ENCODE measurements at regions not wholly inside any gene's neighbourhood (a gene's known extent, or its start where the extent isn't known, plus 50 kb on each side); places are given as distances from the start of the nearest gene placed in this dataset.

- DNase-seq = no peak
- Mint-ChIP-seq H3K4me1 (peaks cover 2% of the 10 kb centered on the region), H3K27me3 (peaks cover 4% of the 10 kb centered on the region), H3K27ac (no peak overlapping the region), H3K36me3 (ENCODE audit: low read depth) (no peaks in the 10 kb centered on the region), H3K4me3 (no peak overlapping the region), H3K9me3 (no peaks in the 10 kb centered on the region)
- no peak for ATAC-seq
Measured at GRCh38 chr9:7542693-7543092, 256.9 kb downstream of the DMAC1 start.

- no peak for DNase-seq
- no peak overlapping the region for H3K27ac Mint-ChIP-seq
- peaks cover 2% of the 10 kb centered on the region for H3K4me1 Mint-ChIP-seq
- no peak overlapping the region for H3K4me3 Mint-ChIP-seq
- H3K36me3 Mint-ChIP-seq (ENCODE audit: low read depth) = no peaks in the 10 kb centered on the region
- no peak for ATAC-seq
- H3K9me3 Mint-ChIP-seq = no peaks in the 10 kb centered on the region
- peaks cover 2% of the 10 kb centered on the region for H3K27me3 Mint-ChIP-seq
Measured at GRCh38 chr9:7542126-7542525, 257.5 kb downstream of the DMAC1 start.

GRCh38 chr9:7536310-7536939, 263.2 kb downstream of the DMAC1 start:
- H3K9me3 Mint-ChIP-seq = no peaks in the 10 kb centered on the region
- ATAC-seq = peak; percentile 39
- H3K36me3 Mint-ChIP-seq (ENCODE audit: low read depth) = no peaks in the 10 kb centered on the region
- DNase-seq = peak; percentile 51
- no peak overlapping the region for H3K4me3 Mint-ChIP-seq
- no peak overlapping the region for H3K27ac Mint-ChIP-seq
- H3K4me1 Mint-ChIP-seq = peaks cover 23% of the 10 kb centered on the region
- peaks cover 13% of the 10 kb centered on the region for H3K27me3 Mint-ChIP-seq

GRCh38 chr9:7534211-7534935, 265.2 kb downstream of the DMAC1 start:
- Mint-ChIP-seq H3K27me3 (peaks cover 29% of the 10 kb centered on the region), H3K27ac (peak overlapping the region; percentile 84), H3K4me1 (peaks cover 23% of the 10 kb centered on the region), H3K36me3 (ENCODE audit: low read depth) (peaks cover 1% of the 10 kb centered on the region), H3K4me3 (peak overlapping the region; percentile 46), H3K9me3 (peaks cover 6% of the 10 kb centered on the region)
- ATAC-seq (peak; percentile 62), DNase-seq (no peak)

GRCh38 chr9:7533376-7534090, 266.0 kb downstream of the DMAC1 start:
- Mint-ChIP-seq H3K4me1 (peaks cover 23% of the 10 kb centered on the region), H3K4me3 (peak overlapping the region; percentile 13), H3K27ac (peak overlapping the region; percentile 84), H3K27me3 (peaks cover 33% of the 10 kb centered on the region), H3K9me3 (peaks cover 6% of the 10 kb centered on the region), H3K36me3 (ENCODE audit: low read depth) (peaks cover 1% of the 10 kb centered on the region)
- peak; percentile 66 for ATAC-seq
- DNase-seq = peak; percentile 11

- no peaks in the 10 kb centered on the region for H3K4me1 Mint-ChIP-seq
- no peaks in the 10 kb centered on the region for H3K9me3 Mint-ChIP-seq
- no peaks in the 10 kb centered on the region for H3K36me3 Mint-ChIP-seq (ENCODE audit: low read depth)
- no peak overlapping the region for H3K27ac Mint-ChIP-seq
- H3K4me3 Mint-ChIP-seq = no peak overlapping the region
- DNase-seq (no peak), ATAC-seq (no peak)
- H3K27me3 Mint-ChIP-seq = peaks cover 3% of the 10 kb centered on the region
Measured at GRCh38 chr9:7523426-7524043, 276.0 kb downstream of the DMAC1 start.

GRCh38 chr9:7520396-7520795, 279.2 kb downstream of the DMAC1 start:
- H3K27ac Mint-ChIP-seq = no peak overlapping the region
- ATAC-seq = no peak
- H3K4me3 Mint-ChIP-seq = no peak overlapping the region
- H3K27me3 Mint-ChIP-seq = peaks cover 7% of the 10 kb centered on the region
- no peaks in the 10 kb centered on the region for H3K4me1 Mint-ChIP-seq
- no peaks in the 10 kb centered on the region for H3K36me3 Mint-ChIP-seq (ENCODE audit: low read depth)
- DNase-seq = no peak
- no peaks in the 10 kb centered on the region for H3K9me3 Mint-ChIP-seq

- DNase-seq = no peak
- no peaks in the 10 kb centered on the region for H3K9me3 Mint-ChIP-seq
Measured at GRCh38 chr9:7516376-7516775, 283.2 kb downstream of the DMAC1 start.

GRCh38 chr9:7510199-7510598, 289.4 kb downstream of the DMAC1 start:
- Mint-ChIP-seq H3K4me1 (no peaks in the 10 kb centered on the region), H3K36me3 (ENCODE audit: low read depth) (no peaks in the 10 kb centered on the region), H3K4me3 (no peak overlapping the region), H3K27ac (no peak overlapping the region), H3K27me3 (peaks cover 2% of the 10 kb centered on the region), H3K9me3 (no peaks in the 10 kb centered on the region)
- DNase-seq (no peak), ATAC-seq (no peak)

More at GRCh38 chr9:7516376-7516775, 283.2 kb downstream of the DMAC1 start:
- no peak overlapping the region for H3K27ac Mint-ChIP-seq
- ATAC-seq = no peak
- no peaks in the 10 kb centered on the region for H3K36me3 Mint-ChIP-seq (ENCODE audit: low read depth)
- no peaks in the 10 kb centered on the region for H3K4me1 Mint-ChIP-seq
- H3K4me3 Mint-ChIP-seq = no peak overlapping the region
- peaks cover 5% of the 10 kb centered on the region for H3K27me3 Mint-ChIP-seq

GRCh38 chr9:7509576-7510145, 289.9 kb downstream of the DMAC1 start:
- ATAC-seq (no peak), DNase-seq (no peak)
- H3K27ac Mint-ChIP-seq = no peak overlapping the region
- peaks cover 2% of the 10 kb centered on the region for H3K27me3 Mint-ChIP-seq
- H3K4me3 Mint-ChIP-seq = no peak overlapping the region
- H3K9me3 Mint-ChIP-seq = no peaks in the 10 kb centered on the region
- no peaks in the 10 kb centered on the region for H3K36me3 Mint-ChIP-seq (ENCODE audit: low read depth)
- H3K4me1 Mint-ChIP-seq = no peaks in the 10 kb centered on the region

GRCh38 chr9:7508516-7508915, 291.1 kb downstream of the DMAC1 start:
- ATAC-seq = no peak
- Mint-ChIP-seq H3K27me3 (peaks cover 5% of the 10 kb centered on the region), H3K4me3 (no peak overlapping the region), H3K4me1 (no peaks in the 10 kb centered on the region), H3K27ac (no peak overlapping the region), H3K9me3 (no peaks in the 10 kb centered on the region), H3K36me3 (ENCODE audit: low read depth) (no peaks in the 10 kb centered on the region)
- no peak for DNase-seq

- H3K4me3 Mint-ChIP-seq = no peak overlapping the region
- no peak for ATAC-seq
- H3K9me3 Mint-ChIP-seq = no peaks in the 10 kb centered on the region
Measured at GRCh38 chr9:7507566-7508270, 291.9 kb downstream of the DMAC1 start.

GRCh38 chr9:7507026-7507425, 292.6 kb downstream of the DMAC1 start:
- Mint-ChIP-seq H3K4me1 (no peaks in the 10 kb centered on the region), H3K27ac (no peak overlapping the region), H3K36me3 (ENCODE audit: low read depth) (no peaks in the 10 kb centered on the region), H3K27me3 (peaks cover 5% of the 10 kb centered on the region), H3K4me3 (no peak overlapping the region), H3K9me3 (no peaks in the 10 kb centered on the region)
- ATAC-seq = no peak
- DNase-seq = no peak

More at GRCh38 chr9:7507566-7508270, 291.9 kb downstream of the DMAC1 start:
- Mint-ChIP-seq H3K36me3 (ENCODE audit: low read depth) (no peaks in the 10 kb centered on the region), H3K4me1 (no peaks in the 10 kb centered on the region), H3K27me3 (peaks cover 5% of the 10 kb centered on the region), H3K27ac (no peak overlapping the region)
- DNase-seq = no peak

- DNase-seq = no peak
- peaks cover 7% of the 10 kb centered on the region for H3K27me3 Mint-ChIP-seq
- H3K9me3 Mint-ChIP-seq = no peaks in the 10 kb centered on the region
Measured at GRCh38 chr9:7500521-7500920, 299.1 kb downstream of the DMAC1 start.

More at GRCh38 chr9:7500521-7500920, 299.1 kb downstream of the DMAC1 start:
- Mint-ChIP-seq H3K4me1 (no peaks in the 10 kb centered on the region), H3K27ac (no peak overlapping the region), H3K4me3 (no peak overlapping the region), H3K36me3 (ENCODE audit: low read depth) (no peaks in the 10 kb centered on the region)
- no peak for ATAC-seq

Data from activated naive CD8-positive, alpha-beta T cell treated with anti-CD3 and anti-CD28 coated beads, Interleukin-2, amount 50 U/mL, for 24 hours (primary cell).